ENCODE measurements at regions not wholly inside any gene's neighbourhood (a gene's known extent, or its start where the extent isn't known, plus 50 kb on each side); places are given as distances from the start of the nearest gene placed in this dataset.

DNA sequence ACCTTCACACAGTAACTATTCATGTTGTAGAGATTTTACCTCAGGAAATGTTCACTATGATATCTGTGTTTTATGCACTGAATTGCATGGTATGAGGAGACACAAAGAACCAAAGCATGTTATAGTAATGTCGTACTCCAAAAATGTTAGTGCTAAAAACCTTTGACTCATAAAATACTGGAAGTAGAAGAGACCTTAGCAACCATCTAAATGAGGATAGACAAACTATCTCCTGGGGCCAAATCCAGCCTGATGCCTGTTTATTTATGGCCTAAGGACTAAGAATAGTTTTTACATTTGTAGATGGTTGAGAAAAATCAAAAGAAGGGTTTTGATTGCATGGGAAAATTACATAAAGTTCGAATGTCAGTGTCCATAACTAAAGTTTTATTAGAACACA lies 535.1 kb downstream of the INHBA start:
- CTCF ChIA-PET, result interaction anchor here (0.6 kb wide), 1 partner anchor 86 kb away, joined by 5 read pairs; no protein-coding TSS in a partner anchor
- no peak for DNase-seq (ENCODE audit: low spot score)
- POLR2A ChIA-PET (ENCODE audit: low non-redundant PET), result no interaction called here
- TF ChIP-seq CTCF (conservative IDR thresholded peaks at IDR 0.05; ENCODE audit: low read depth), result no peak
- no peak overlapping the region for H3K27ac ChIP-seq

DNA sequence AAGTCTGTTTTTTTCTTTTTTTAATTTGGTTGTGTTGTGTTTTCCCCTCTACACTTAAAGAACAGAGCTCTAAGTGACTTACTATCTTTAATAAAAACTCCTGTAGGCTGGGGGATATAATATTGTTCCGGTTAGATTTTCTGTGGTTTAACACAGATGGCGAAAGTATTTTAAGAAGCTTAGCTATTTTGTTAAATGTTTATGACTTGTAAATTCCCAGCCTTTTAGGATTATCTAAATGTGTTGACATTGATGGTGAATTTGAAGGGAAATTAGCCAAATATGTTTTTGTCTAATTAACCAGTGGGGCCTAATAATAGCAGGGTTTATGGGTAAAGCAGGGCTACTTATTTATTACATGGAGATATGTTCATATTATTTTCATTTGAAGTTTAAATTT lies 538.5 kb downstream of the INHBA start:
- no peak for TF ChIP-seq CTCF (conservative IDR thresholded peaks at IDR 0.05; ENCODE audit: low read depth)
- DNase-seq (ENCODE audit: low spot score), result no peak
- POLR2A ChIA-PET (ENCODE audit: low non-redundant PET), result no interaction called here
- H3K27ac ChIP-seq, result no peak overlapping the region
- CTCF ChIA-PET, result interaction anchor here (0.9 kb wide), 1 partner anchor 8 kb away, joined by 4 read pairs; no protein-coding TSS in a partner anchor

DNA sequence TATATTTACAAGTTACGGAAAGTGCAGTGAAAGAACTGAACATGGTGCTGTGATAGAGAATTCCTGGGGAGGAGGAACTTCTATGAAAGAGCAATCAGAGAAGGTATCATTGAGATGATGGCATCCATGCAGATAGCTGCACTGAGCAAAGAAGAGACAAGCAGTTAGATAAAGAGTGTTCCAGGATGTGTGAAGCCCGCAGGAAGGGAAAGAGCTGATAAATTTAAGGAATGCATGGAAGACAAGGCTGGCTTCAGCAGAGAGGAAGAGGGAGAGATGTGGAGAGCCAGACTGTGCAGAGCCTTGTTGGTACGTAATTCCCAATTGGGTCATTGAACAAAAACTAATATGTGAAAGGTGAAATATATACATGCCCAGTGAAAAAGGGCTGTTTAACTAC lies 538.9 kb downstream of the INHBA start:
- TF ChIP-seq CTCF (conservative IDR thresholded peaks at IDR 0.05; ENCODE audit: low read depth), result no peak
- ChIA-PET CTCF (no interaction called here), POLR2A (ENCODE audit: low non-redundant PET) (no interaction called here)
- H3K27ac ChIP-seq, result no peak overlapping the region
- no peak for DNase-seq (ENCODE audit: low spot score)

- DNase-seq (ENCODE audit: low spot score), result no peak
- no peak overlapping the region for H3K27ac ChIP-seq
- ChIA-PET CTCF (interaction anchor here (0.6 kb wide), 1 partner anchor 309 kb away, joined by 4 read pairs; no protein-coding TSS in a partner anchor), POLR2A (ENCODE audit: low non-redundant PET) (no interaction called here)
- TF ChIP-seq CTCF (conservative IDR thresholded peaks at IDR 0.05; ENCODE audit: low read depth), result no peak
These were observed 540.3 kb downstream of the INHBA start for GRCh38 chr7:41162612-41163011.

DNA sequence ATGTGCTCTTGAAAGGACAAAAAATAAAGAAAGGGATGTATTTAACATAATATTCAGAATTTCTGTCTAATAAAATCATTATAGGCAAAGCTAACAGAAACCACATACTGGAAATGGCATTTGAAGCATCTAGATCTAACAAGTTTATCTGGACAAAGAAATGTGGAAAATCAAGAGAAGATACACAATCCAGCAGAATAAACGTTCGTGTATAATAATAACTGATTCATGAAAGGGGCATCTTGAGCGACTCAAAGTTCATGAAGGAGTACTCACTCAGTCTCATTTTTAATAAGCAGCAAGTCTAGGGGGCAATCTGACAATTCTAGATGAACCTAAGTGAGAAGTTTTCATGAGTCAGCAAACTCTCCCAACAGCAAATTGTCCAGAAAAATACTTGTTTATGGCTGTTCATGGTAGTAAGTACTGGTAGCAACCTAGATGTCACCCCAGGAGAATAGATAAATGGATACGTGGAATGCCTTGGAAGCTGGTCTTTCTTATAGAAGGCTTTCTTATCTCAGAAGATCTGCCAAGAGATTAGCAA lies 541.8 kb downstream of the INHBA start:
- DNase-seq (ENCODE audit: low spot score), result no peak
- TF ChIP-seq CTCF (conservative IDR thresholded peaks at IDR 0.05; ENCODE audit: low read depth), result no peak
- ChIA-PET POLR2A (ENCODE audit: low non-redundant PET) (no interaction called here), CTCF (no interaction called here)
- no peak overlapping the region for H3K27ac ChIP-seq

- H3K27ac ChIP-seq, result no peak overlapping the region
- ChIA-PET CTCF (interaction anchor here (1.3 kb wide), 1 partner anchor 9 kb away, joined by 4 read pairs; no protein-coding TSS in a partner anchor), POLR2A (ENCODE audit: low non-redundant PET) (interaction anchor here (0.7 kb wide), 1 partner anchor 31 kb away, joined by 3 read pairs; no protein-coding TSS in a partner anchor)
- no peak for DNase-seq (ENCODE audit: low spot score)
- no peak for TF ChIP-seq CTCF (conservative IDR thresholded peaks at IDR 0.05; ENCODE audit: low read depth)
These were observed 546.6 kb downstream of the INHBA start for GRCh38 chr7:41156268-41156667.
